Pancreas (tissue), 10 donors: ENCODE measurements at regions not wholly inside any gene's neighbourhood (a gene's known extent, or its start where the extent isn't known, plus 50 kb on each side); places are given as distances from the start of the nearest gene placed in this dataset.

Experiments
- ATAC-seq, 4 donors: fragments of 200-7000 bp; cut with Tn5 transposase; one replicate each; pipeline versions ENCODE4 v1.8.0 to v1.9.1; 2020; ENCODE audit warnings: mild to moderate bottlenecking in 4 of 4, moderate library complexity in 4 of 4
- DNase-seq, 6 donors: peaks; one replicate each; pipeline ENCODE4 v3.0.0-alpha.2; 2020
- FAIRE-seq: peaks from 2 replicates; lab custom pipeline; 2012; peaks lifted over from hg19 to GRCh38; lab: Jason Lieb, UNC
- H3K27ac ChIP-seq, 4 donors: fragments of 200-600 bp; sonication (generic); 1 replicate in 3 of 4; 2 replicates in 1 of 4; pipeline versions ENCODE4 v1.5.0 to v1.8.0; 2020
- H3K27me3 ChIP-seq, 4 donors: fragments of 200-600 bp; one replicate each; pipeline ENCODE4 v1.8.0; 2021
- H3K36me3 ChIP-seq, 3 donors: fragments of 200-600 bp; sonication (generic) in 1 of 3; one replicate each; pipeline versions ENCODE4 v1.5.0 to v1.8.0; 2020 to 2021
- H3K4me1 ChIP-seq, 3 donors: fragments of 200-600 bp; one replicate each; pipeline ENCODE4 v1.8.0; 2021
- H3K4me3 ChIP-seq, 4 donors: fragments of 200-600 bp; sonication (generic) in 2 of 4; one replicate each; pipeline versions ENCODE4 v1.5.0 to v1.8.0; 2020 to 2021
- H3K9me3 ChIP-seq, 4 donors: fragments of 200-600 bp; one replicate each; pipeline ENCODE4 v1.8.0; 2021
- CTCF ChIP-seq, 4 donors: fragments of 200-600 bp; sonication (generic) in 3 of 4; IDR thresholded peaks; one replicate each; pipeline versions ENCODE4 v1.5.0 to v1.8.0; 2021; ENCODE audit warnings: antibody characterized with exemption in 4 of 4
- WGBS, 2 donors: extraction: QIAGEN DNeasy Blood & Tissue Kit; methylation state at CpG; one replicate each; pipeline ENCODE4 v1.1.7; 2013; 5-methylcytosine and 5-hydroxymethylcytosine counted together
- intact Hi-C, 3 donors: fragments of 100-400 bp; cut with DNase I; formaldehyde crosslinking; loops; one replicate each; pipeline versions ENCODE4 v1.11.1 to v1.14.2; 2022
- donor health status: healthy with polysubstance abuse.
- donor health status: DM: no; HTN: no; CAD: no; lungs with moderate emphysema.
- donor health status: DM: no; HTN: no; CAD: no.
- donor health status: control.
- donor health status: control.
- donor health status: Bipolar disorder and iron deficiency.
- donor health status: DM: yes; HTN: yes; CAD: no.
- donor health status: DM: no; HTN: no; CAD: no.
- donor health status: DM: no; HTN: no; CAD: no.
- donor health status: DM: yes; HTN: yes; CAD: no.

- intact Hi-C loops = no loop called here
- no peaks in the 10 kb centered on the region for H3K36me3 ChIP-seq
- no peaks in the 10 kb centered on the region for H3K27me3 ChIP-seq
- DNase-seq (no peak), FAIRE-seq (peak; percentile 5), ATAC-seq (no peak)
- TF ChIP-seq CTCF (IDR thresholded peaks at IDR 0.05) = no peak
- no peaks in the 10 kb centered on the region for H3K4me1 ChIP-seq
- no peak overlapping the region for H3K4me3 ChIP-seq
- no peak overlapping the region for H3K27ac ChIP-seq
- no peaks in the 10 kb centered on the region for H3K9me3 ChIP-seq
These were observed 623.8 kb upstream of the ROBO1 start for GRCh38 chr3:80391573-80391972.

- DNase-seq (no peak), ATAC-seq (no peak), FAIRE-seq (no peak)
- H3K9me3 ChIP-seq = no peaks in the 10 kb centered on the region
- H3K36me3 ChIP-seq = no peaks in the 10 kb centered on the region
- 30 to 38% methylated on average over 5 of the region's 5 CpGs for WGBS, 2 donors
- no peak for TF ChIP-seq CTCF (IDR thresholded peaks at IDR 0.05)
- no peaks in the 10 kb centered on the region for H3K27me3 ChIP-seq
- H3K4me3 ChIP-seq = no peak overlapping the region
- intact Hi-C loops = no loop called here
- no peak overlapping the region for H3K27ac ChIP-seq
- no peaks in the 10 kb centered on the region for H3K4me1 ChIP-seq
These were observed 617.0 kb upstream of the ROBO1 start for GRCh38 chr3:80384811-80385210.

- no peak for ATAC-seq
- Histone ChIP-seq H3K4me3 (no peak overlapping the region), H3K27me3 (no peaks in the 10 kb centered on the region), H3K9me3 (no peaks in the 10 kb centered on the region), H3K36me3 (no peaks in the 10 kb centered on the region), H3K27ac (no peak overlapping the region), H3K4me1 (no peaks in the 10 kb centered on the region)
- TF ChIP-seq CTCF (IDR thresholded peaks at IDR 0.05) = no peak
- DNase-seq = no peak
- FAIRE-seq = peak; percentile 97
- 56 to 60% methylated on average over 1 of the region's 1 CpG for WGBS, 2 donors
- intact Hi-C loops = no loop called here
These were observed 606.6 kb upstream of the ROBO1 start for GRCh38 chr3:80374423-80374822.

GRCh38 chr3:80368616-80369015 lies 600.8 kb upstream of the ROBO1 start:
- intact Hi-C loops = no loop called here
- Histone ChIP-seq H3K36me3 (no peaks in the 10 kb centered on the region), H3K27ac (no peak overlapping the region), H3K9me3 (no peaks in the 10 kb centered on the region), H3K27me3 (no peaks in the 10 kb centered on the region), H3K4me1 (no peaks in the 10 kb centered on the region), H3K4me3 (no peak overlapping the region)
- ATAC-seq (no peak), DNase-seq (no peak), FAIRE-seq (no peak)
- 50 to 59% methylated on average over 4 of the region's 4 CpGs for WGBS, 2 donors
- TF ChIP-seq CTCF (IDR thresholded peaks at IDR 0.05) = no peak

GRCh38 chr3:80366808-80367548 lies 599.2 kb upstream of the ROBO1 start:
- Histone ChIP-seq H3K36me3 (no peaks in the 10 kb centered on the region), H3K27me3 (no peaks in the 10 kb centered on the region), H3K27ac (no peak overlapping the region), H3K4me3 (no peak overlapping the region), H3K4me1 (no peaks in the 10 kb centered on the region), H3K9me3 (no peaks in the 10 kb centered on the region)
- intact Hi-C loops = no loop called here
- DNase-seq (no peak), FAIRE-seq (no peak), ATAC-seq (no peak)
- TF ChIP-seq CTCF (IDR thresholded peaks at IDR 0.05) = no peak
- WGBS, 2 donors = 55 to 70% methylated on average over 9 of the region's 9 CpGs
